ENCODE measurements at regions not wholly inside any gene's neighbourhood (a gene's known extent, or its start where the extent isn't known, plus 50 kb on each side); places are given as distances from the start of the nearest gene placed in this dataset.

DNA sequence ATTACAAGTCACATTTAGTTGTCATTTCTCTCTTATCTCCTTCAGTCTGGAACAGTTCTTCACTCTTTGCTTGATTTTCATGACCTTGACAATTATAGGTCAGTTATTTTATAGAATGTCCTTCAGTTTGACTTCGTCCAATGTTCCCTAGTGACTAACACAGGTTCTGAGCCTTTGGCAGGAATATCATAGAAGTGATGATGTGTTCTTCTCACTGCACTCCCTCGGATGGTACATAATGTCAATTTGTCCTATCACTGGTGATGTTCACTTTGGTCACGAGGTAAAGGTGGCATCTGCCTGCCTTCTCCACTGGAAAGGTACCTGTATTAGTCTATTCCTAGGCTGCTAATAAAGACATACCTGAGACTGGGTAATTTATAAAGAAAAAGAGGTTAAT is 126.0 kb upstream of the PTPN3 start:
- no peak overlapping the region for H3K4me3 ChIP-seq (ENCODE audit: control insufficient read depth, low read depth, low read length)
- TF ChIP-seq, protein P1, sequence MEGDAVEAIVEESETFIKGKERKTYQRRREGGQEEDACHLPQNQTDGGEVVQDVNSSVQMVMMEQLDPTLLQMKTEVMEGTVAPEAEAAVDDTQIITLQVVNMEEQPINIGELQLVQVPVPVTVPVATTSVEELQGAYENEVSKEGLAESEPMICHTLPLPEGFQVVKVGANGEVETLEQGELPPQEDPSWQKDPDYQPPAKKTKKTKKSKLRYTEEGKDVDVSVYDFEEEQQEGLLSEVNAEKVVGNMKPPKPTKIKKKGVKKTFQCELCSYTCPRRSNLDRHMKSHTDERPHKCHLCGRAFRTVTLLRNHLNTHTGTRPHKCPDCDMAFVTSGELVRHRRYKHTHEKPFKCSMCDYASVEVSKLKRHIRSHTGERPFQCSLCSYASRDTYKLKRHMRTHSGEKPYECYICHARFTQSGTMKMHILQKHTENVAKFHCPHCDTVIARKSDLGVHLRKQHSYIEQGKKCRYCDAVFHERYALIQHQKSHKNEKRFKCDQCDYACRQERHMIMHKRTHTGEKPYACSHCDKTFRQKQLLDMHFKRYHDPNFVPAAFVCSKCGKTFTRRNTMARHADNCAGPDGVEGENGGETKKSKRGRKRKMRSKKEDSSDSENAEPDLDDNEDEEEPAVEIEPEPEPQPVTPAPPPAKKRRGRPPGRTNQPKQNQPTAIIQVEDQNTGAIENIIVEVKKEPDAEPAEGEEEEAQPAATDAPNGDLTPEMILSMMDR (IDR thresholded peaks at IDR 0.05; ENCODE audit: control insufficient read depth, insufficient read depth, low read depth, low read length, missing control alignments), result no peak
- no peak for DNase-seq (ENCODE audit: low read depth)

DNA sequence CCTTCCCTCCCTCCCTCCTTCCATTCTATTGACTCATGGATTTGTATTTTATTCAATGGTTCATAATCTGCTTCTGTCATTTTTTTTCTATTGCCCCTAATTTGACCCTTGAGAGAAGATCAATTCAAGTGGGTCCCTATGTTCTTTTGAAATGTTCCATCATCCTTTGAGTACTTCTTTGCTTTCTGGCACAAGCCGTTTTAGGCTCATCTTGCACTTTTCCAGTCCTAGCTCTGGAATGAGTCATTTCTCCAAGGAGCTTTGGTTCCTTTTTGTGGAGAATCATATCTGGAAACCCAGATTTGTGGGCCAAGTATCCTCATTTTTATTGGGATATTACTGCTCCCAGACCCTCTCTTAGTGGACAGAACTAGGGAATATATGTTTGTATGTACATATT is 126.8 kb upstream of the PTPN3 start:
- TF ChIP-seq, protein P1 (IDR thresholded peaks at IDR 0.05; ENCODE audit: control insufficient read depth, insufficient read depth, low read depth, low read length, missing control alignments), result no peak
- no peak overlapping the region for H3K4me3 ChIP-seq (ENCODE audit: control insufficient read depth, low read depth, low read length)
- no peak for DNase-seq (ENCODE audit: low read depth)

DNA sequence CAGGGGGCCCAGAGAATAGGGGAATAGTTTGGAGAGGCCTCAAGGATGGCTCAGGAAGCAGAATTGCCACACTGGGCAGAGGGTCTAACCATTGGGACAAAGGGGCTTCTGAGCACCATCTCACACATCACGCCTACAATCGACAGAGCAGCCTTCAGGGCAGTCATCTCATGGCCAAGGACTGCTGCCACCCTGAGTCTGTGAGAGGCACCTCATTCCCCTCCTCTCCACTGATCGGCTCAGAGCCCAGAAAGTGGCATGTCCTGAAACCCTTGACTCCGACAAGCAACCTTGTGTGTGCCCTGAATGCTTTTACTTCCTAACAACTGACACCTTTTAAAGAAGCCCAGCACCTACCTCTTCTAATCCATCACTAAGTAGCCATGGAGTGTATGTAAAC is 128.9 kb upstream of the PTPN3 start:
- TF ChIP-seq, protein P1 (IDR thresholded peaks at IDR 0.05; ENCODE audit: control insufficient read depth, insufficient read depth, low read depth, low read length, missing control alignments), result no peak
- H3K4me3 ChIP-seq (ENCODE audit: control insufficient read depth, low read depth, low read length), result no peak overlapping the region
- DNase-seq (ENCODE audit: low read depth), result no peak

DNA sequence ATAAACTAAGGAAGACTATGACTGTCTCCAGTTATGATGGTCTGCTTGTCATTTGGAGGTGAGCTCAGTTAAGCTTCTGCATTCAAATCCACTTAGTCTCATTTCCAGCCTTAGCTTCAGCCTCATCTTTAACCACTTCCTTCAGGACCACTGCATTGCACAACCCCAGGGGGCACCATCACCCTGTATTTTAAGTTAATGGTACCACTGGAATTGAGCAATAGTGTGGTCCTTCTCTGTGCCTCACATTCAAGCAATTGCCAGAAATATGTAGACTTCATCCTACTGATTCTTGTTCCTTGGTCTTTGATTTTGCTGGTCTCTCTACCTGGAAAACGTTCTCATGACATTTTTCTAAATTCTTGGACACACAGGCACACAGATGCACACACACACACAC is 131.5 kb upstream of the PTPN3 start:
- H3K4me3 ChIP-seq (ENCODE audit: control insufficient read depth, low read depth, low read length), result no peak overlapping the region
- DNase-seq (ENCODE audit: low read depth), result no peak
- TF ChIP-seq, protein P1 (IDR thresholded peaks at IDR 0.05; ENCODE audit: control insufficient read depth, insufficient read depth, low read depth, low read length, missing control alignments), result no peak

DNA sequence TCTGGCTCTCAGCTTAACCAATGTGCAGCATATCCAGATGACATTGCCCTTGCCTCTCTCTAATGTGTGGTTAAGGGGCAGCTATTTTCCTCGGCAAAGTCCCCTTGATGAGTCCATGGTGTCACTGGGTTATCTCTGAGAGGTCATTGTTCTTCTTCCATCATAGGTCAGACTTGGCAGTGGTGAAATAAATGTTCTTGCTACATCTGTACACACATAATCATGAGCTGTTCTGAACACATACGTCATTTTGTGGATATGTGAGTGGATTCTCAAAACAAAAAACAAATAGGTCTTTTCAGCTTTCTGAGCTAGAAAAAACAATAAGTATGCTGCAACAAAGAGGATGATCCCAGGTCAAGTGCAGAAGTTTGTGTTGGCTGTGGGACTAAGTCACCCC is 134.7 kb upstream of the PTPN3 start:
- TF ChIP-seq, protein P1 (IDR thresholded peaks at IDR 0.05; ENCODE audit: control insufficient read depth, insufficient read depth, low read depth, low read length, missing control alignments), result no peak
- DNase-seq (ENCODE audit: low read depth), result no peak
- H3K4me3 ChIP-seq (ENCODE audit: control insufficient read depth, low read depth, low read length), result no peak overlapping the region

DNA sequence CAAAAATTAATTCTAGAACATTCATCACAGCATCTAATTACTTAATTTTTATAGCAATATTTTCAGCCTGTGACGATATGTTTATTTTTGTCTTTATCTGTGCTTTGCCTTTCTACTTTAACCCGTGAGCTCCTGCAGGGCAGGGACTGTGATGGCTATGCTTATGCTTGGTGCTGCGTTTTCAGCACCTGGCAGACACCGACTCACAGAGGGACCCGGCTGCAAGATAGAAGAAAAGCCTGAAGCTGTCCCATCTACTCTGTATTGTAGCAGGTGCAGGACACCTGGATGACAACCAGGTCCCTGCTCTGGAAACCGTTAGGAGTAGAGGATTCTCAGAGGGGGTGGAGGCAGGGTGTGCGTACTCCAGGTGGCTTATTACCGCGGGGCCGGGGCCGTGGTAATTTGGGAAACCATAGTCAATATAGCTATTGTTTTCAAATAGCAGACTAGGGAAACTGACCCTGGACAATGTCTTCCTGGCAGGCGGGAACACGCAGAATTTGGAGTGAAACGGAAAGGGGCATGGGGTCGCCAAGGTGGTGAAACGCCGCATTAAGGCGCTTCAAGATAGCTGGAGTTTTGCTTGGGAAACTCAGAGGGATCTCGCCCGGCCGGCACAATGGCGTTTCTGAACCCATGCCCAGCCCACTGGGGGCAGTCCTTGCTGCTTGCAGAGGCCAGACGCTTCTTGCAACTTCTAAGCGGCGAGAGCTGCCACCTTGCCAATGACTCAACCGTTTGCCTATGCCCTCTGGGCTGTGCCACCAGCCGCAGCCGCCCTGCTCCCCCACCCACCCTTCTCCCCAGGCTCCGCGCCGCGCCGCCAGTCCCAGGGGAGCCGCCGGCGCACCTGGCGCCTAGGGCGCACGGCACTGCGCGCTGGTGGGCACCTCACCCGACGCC is 140.1 kb upstream of the PALM2AKAP2 start:
- DNase-seq (ENCODE audit: low read depth), result no peak
- peak overlapping the region; percentile 40 for H3K4me3 ChIP-seq (ENCODE audit: control insufficient read depth, low read depth, low read length)
- TF ChIP-seq, protein P1 (IDR thresholded peaks at IDR 0.05; ENCODE audit: control insufficient read depth, insufficient read depth, low read depth, low read length, missing control alignments), result no peak

Data from AG09309 (cell line).